CD4-positive, alpha-beta T cell treated with Interferon gamma for 1 hour (primary cell): ENCODE measurements at regions not wholly inside any gene's neighbourhood (a gene's known extent, or its start where the extent isn't known, plus 50 kb on each side); places are given as distances from the start of the nearest gene placed in this dataset.
"Not testable (repeated sequence)": the region's sequence is repeated elsewhere in the genome, so short reads cannot be mapped to it uniquely, and the experiment has no call there.

Source experiments
- DNase-seq: peaks from one replicate; pipeline ENCODE4 v3.0.0-alpha.2; 2020

DNA sequence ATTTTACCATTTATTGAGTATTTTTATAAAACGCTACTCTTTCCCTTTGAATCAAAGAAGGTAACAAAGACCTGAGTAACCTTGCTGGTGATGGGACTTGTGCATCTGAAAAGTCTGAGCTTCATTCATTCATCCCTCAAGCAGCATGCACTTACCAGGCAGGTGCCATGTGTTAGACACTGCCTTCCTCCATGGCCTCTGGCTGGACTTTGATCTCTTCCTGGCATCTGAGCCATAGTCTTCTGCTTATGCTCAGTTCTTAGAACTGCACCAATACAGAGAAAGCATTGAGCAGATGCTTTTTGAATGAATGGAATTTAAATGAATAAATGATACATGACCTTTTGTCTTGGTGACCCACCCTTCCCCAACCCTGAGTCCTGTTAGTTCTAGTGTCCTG lies 251.4 kb upstream of the COPS8 start:
- DNase-seq, result no peak

DNA sequence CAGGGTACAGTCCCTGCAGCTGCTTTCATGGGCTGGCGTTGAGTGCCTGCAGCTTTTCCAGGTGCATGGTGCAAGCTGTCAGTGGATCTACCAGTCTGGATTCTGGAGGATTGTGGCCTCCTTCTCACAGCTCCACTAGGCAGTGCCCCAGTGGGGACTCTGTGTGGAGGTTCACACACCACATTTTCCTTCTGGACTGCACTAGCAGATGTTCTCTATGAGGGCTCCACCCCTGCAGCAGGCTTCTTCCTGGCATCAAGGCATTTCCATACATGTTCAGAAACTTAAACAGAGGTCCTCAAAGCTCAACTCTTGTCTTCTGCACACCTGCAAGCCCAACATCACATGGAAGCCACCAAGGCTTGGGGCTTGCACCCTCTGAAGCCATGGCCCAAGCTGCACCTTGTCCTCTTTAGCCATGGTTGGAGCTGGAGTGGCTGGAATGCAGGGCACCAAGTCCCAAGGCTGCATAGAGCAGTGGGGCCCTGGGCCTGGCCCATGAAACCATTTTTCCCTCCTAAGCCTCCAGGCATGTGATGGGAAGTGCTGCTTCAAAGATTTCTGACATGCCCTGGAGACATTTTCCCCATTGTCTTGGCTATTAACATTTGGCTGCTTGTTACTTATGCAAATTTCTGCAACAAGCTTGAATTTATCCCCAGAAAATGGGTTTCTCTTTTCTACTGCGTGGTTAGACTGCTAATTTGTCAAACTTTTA lies 250.2 kb upstream of the COPS8 start:
- no peak for DNase-seq

DNA sequence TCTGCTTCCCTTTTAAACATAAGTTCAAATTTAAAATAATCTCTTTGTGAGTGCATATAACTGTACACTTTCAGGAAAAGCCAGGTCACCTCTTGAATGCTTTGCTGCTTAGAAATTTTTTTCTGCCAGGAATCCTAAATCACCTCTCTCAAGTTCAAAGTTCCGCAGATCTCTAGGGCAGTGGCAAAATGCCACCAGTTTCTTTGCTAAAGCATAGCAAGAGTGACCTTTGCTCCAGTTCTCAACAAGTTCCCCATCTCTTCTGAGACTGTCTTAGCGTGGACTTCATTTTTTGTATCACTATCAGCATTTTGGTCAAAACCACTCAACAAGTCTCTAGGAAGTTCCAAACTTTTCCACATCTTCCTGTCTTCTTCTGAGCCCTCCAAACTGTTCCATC lies 249.7 kb upstream of the COPS8 start:
- DNase-seq, result not testable (repeated sequence)

DNA sequence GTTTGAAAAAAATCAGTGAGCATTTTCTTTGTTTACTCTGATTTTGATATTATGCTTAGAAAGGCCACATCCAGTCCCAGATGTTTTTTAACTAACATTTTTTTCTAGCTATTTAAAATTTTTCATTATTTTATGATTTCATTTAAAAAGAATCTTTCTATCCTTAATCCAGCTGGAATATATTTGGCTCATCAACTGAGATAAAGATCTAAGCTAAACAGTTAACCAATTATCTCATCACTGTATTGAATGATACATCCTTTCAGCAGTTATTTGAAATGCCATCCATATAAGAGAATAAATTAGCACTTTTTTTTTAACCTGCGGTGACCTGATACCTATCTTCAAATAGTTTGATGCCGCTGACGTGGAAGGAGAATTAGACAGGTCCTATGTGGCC lies 245.5 kb upstream of the COPS8 start:
- no peak for DNase-seq

DNA sequence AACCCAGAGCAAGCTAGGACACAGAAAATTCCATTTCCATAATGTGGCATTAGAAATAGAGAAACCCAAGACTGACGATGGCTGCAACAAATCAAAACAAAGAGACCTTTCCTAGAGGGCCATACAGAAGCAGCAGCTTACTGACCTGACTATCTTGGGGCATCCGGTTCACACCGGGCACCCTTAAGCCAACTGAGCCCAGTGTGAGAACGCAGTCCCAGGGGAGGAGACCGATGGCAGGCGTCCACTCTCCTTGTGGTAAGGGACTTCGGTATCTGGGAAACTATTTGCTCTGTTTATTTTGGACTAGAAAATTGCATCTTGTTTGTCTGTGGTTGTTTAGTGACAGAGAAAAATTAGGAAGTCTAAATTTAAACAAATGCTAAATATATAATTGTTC lies 244.8 kb upstream of the COPS8 start:
- DNase-seq, result no peak

DNA sequence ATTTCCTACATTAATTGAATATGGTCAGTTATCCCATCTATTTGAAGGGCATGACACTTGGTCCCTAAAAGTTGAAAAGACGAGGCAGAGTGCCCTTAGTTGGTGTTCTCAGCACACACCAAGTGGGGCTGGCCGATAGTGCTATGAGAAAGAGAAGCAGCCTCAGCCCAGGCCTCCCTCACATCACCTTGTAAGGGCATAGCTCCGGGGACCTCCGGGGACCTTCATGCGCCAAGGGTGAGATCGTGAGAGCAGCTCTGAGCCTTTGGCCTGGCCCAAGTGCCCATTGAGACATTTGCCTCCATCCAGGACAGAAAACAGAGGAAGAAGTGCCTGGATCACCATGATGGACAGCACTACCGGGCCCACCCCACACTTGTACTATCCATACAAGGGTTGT lies 244.3 kb upstream of the COPS8 start:
- no peak for DNase-seq

DNA sequence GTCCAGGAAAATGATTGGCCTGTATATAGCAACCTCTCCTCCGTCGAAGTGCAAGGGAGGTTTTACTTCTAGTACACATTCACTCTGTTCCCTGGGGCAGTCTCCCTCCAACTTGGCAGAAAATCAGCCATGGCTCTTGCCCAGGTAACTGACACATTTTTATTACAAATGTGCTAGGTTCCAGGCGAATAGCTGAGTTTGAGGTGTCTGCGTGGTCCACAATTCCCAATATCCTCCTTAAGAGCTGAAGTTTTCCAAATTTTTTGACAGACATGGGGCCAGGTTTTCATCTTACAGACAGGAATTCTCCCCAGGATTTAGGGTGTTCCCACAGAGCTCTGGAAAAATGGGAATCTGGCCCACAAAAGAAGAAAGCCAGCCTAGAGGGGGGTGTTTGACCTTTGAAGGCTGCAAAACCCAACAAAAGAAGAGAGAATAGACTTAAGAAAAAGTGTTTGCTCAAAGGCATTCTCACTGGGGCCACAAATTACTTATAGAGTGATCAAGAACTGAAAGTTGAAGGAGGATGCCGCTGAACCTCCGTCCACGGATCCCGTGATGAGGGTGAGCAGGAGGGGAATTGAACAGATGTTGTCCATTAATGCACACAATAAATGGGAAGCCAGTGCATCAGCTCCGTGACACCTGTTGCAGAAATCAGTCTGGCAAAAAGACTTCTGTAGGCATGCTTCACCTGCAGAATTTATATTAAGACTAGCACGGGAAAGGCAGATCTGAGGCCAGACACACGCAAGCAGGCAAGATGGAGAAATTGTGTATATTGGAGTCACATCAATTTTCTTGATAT lies 242.3 kb upstream of the COPS8 start:
- no peak for DNase-seq

DNA sequence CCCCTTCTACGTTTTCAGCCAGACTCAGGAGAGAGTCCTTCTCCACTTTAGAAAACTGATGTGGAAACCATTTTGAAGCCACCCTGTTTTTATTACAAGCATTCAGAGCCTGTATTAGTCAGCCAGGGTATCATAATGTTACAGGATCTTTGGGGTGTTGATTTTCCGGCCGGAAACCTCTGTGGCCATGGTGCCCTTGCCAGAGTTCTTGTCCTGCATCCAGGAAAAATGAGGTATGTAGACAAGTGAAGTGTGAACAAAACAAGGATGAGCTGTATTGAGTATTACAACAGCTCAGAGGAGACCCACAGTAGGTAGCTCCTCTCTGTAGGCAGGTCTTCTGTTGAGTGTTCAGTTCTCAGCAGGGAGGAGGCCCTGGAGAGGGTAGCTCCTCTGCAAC lies 241.0 kb upstream of the COPS8 start:
- no peak for DNase-seq

DNA sequence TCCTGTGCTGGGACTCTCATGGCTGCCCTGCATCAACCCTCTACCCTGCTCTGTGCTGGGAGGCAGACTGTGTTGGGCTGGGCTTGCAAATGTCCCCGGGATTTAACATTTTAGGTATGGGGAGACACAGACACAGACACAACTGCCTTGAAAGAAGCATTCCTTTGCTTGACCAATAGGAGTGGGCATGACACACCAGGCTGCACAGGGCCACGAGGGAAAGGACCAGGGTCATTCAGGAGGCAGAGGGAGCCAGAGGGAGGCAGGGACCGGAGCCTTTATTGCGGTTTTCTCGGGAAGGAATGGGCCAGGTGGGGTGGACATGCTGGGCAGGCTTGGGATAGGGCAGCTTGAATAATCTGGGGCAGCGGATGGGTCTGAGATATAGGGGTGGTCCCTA lies 238.7 kb upstream of the COPS8 start:
- DNase-seq, result no peak

DNA sequence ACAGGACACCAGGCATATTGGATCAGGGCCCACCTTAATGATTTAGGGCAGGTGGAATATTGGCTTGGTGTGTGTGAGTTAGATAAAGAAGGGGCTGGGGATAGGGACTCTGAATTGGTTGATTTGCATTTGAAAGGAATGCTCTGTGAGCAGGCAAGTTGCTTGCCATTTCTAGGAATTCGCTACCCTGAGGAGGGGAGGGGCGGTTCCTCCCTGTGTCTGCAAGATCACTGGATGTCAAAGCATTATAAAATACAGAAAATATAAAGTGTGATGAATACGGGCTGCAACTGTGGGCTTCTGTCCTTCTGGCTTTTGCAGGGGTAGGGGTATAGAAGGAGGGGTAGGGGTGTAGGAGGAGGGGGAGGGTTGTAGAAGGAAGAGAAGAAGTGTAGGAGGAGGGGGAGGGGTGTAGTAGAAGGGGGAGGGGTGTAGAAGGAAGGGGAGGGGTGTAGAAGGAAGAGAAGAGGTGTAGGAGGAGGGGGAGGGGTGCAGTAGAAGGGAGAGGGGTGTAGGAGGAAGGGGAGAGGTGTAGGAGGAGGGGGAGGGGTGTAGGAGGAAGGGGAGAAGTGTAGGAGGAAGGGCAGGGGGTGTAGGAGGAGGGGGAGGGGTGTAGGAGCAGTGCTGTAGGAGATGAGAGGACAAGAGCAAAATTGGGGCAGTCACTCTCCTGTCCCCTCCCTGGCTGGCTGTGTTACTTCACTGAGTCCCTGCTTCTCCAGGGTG lies 238.0 kb upstream of the COPS8 start:
- no peak for DNase-seq

DNA sequence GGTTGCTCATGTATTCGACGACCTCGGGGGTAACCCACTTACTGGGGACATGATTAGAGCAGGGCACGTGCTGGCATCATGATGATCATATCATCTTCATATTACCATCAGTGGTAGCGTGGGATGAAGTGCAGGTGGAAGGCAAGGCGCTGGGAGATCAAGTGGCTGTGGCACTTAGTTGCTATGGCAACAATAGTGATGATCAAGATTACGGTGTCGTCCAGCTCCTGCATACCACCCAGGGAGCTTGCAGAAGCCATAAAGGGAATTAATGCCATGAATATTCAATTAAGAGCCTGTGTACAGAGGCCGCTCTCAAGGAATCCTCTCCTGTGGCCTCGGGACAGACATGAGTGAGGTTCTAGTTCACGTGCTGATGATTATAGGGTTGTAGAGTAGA lies 237.2 kb upstream of the COPS8 start:
- no peak for DNase-seq

DNA sequence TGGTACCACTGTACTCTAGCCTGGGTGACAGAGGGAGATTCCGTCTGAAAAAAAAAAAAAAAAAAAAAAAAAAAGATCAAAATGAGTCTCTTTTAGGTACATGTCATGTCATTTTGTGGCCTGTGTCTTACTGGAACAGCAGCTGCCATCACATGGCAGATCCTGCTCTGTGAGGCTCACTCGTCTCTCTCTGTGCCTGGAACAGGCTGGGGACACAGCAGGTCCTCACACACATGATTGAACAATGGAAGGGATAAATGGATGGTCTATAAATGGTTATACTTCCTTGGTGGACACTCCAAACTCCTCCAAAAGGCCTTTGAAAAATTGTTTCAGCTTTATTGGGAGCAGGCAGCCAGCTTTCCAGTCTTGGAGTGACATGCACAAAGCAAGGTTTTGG lies 236.2 kb upstream of the COPS8 start:
- no peak for DNase-seq

DNA sequence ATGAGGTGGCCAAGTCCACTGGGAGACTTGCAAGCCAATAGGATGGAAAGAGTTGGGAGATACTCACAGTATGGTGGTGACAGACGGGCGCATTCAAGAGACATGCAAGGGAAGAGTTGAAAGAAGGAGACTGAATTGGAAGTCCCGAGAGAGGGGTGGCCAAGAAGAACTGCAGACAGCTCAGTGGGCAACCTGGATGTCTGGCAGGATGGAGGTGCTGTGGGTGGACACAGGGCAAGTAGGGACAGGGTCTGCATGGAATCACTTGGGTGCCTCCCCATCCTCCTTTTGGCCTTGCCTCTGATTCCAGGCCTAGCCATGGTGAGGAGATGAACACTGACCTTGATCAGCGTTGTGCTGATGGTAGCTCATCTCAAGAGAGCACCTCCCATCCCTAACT lies 235.7 kb upstream of the COPS8 start:
- DNase-seq, result no peak

DNA sequence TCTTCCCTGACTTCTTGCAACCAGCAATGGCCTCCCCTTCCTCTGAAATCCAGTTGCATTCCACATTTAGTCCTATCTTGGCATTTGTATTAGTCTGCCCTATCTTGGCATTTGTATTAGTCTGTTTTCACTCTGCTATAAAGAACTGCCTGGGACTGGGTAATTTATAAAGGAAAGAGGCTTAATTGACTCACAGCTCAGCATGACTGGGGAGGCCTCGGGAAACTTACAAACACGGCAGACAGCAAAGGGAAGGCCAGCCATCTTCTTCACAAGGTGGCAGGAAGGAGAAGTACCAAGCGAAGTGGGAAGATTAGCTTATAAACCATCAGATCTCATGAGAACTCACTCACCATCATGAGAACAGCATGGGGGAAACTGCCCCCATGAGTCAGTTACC lies 234.5 kb upstream of the COPS8 start:
- DNase-seq, result no peak

DNA sequence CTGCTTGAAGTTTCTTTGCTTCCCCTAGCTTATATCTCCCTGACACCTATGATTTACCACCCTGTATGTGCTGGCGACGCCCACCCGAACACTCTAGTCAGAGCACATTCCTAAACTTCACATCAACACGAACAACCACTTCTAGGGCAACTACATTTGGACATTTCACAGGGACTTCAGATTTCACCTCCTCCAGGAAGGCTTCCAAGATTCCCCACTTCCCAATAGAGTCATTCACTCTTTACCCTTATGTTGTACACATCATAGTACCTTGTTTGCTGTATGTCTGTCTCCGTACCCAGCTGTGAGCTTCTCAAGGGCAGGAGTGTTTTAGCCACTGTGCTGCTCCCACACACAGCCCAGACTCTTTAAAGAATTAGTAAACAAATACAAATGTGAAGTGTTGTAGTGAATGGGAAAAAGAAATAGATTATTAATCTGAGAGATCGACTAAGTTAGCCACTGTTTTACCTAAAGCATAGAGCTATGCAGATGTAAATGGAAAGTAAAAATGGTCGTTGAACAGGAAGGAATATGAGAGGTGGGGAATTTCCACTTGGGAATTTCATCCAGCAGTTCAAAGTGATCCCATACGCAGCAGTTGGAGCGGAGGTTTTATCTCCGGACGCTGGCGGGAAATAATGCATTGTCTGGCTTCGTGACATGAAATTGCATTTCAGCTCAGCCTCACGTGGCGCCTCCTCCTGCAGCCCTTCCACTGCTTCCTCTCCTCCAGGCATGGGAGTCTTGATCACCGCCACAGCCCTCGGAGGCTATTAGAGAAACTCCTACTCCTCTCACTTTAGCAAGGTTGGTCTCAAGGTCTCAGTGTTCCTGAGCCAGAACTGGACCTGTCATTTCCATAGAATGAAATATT lies 233.4 kb upstream of the COPS8 start:
- no peak for DNase-seq

DNA sequence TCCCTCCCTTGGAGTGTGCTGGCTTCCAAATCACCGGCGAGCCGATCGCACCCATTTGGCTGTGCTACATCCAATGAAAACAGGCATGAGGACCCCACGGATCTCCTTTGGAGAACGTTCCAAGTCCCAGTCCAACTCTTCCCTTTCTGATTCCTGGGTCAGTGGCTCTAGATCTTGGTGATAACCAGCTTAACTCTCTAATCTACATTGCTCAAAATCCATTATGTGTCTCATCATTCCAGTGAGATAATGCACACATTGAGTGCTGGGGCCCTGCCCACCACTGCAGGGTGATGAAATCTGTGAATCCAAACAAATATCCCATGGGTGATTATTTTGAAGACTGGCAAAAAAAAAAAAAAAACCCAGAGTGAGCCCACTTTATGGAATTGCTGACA lies 232.7 kb upstream of the COPS8 start:
- DNase-seq, result no peak

DNA sequence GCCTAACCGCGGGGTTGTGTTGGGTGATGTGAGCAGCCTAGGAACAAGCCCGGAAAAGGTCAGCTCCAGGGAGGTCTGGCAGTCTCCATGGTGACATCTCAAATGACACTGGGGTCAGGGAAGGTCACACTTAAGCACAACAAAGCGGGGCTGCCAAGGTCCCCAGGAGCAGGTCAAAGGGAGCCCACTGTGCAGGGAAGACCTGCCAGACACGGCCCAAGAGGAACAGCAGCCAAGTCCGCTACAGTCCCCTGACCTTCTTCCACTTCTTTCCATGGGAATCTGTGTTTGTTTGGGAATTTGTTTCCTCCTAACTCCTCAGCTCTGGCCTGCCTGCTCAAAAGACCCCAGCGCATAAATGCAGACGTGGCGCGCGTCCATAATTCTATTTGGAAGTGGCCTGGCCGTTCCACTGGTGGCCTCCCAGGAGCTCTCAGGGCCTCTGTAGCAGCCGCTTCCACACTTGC lies 232.1 kb upstream of the COPS8 start:
- no peak for DNase-seq

DNA sequence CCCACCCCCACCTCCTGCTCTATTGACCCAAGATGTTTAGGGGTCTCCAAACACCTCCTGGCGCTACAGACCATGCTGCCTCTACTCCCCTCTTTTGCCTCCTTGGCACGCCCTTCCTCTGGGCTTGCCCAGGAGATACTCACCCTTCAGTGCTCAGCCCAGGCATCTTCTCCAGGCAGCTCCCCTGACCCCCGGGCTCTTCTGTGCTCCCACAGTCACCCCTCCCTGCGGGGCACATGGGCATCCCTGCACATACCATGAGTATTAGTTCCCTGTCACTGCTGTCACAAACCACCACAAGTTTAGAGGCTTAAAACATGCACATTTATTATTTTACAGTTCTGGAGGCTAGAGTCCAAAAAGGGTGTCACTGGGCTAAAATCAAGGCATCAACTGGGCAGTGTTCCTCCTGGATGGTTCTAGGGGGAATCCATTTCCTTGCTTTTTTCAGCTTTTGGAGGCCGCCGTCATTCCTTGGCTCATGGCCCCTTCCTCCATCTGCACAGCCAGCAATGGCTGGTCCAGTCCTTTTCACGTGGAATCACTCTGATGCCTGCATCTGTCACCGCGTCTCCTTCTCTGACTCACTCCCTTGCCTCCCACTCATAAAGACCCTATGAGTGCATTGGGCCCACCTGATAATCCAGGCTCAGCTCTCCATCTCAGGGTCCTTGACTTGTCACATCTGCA lies 230.4 kb upstream of the COPS8 start:
- DNase-seq, result no peak

DNA sequence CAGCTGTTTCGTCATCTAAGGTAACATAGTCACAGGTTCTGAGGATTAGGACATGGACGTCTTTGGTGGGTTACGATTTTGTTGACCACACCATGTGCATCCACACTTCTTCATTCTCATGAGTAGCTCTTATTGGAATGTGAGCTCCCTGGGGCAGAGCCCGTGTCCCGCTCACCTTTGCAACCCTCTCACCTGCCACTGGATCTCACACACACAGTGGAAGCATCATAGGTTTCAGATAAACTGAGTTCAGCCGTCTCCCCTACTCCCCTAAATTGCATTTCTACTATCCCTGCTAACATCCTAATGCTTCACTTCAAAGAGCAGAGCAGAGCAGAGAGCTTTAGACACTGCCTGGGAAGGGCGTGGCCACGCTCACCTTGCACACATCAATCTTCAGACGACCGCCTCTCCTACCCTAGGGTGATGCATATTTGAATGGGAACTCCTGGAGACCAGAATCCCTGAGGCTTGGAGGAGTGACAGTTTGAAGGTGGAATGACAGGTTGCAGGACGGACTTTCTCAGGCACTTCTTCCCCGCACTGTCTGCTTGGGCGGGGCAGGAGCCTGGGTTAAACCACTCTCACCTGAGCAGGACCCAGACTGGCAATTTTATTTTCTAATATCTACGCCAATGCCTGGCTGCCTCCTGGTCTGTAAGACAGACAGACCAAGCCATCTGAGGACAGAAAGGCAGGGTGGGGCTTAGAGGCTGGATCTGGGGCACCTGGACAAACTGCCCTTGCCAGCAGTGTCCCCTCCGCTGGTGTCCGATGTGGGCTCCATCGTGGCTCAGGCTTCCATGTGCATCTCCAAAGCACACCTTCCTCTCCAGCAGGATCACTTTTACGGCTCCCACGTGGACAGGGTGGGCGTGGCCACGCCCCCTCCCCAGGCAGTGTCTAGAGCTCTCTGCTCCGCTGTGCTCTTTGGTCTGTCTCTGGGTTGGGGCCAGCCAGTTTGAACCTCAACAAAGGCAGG lies 229.5 kb upstream of the COPS8 start:
- DNase-seq, result no peak

DNA sequence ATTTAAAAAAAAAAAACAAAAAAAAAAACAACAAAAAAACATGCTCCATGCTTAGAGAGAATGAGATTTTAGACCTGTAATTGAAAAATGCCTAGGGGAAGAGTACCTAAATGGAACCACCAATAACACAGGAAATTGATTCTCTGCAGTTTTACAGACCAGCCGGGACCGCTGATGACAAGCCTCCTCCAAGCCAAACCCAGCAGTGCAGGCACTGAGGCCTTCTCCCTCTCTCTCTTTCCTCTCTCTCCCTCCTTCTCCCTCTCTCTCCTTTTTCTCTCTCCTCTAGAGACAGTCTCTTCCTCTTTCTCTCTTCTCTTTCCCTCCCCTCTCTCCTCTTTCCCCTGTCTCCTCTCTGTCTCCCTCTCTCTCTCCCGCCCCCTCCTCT lies 228.8 kb upstream of the COPS8 start:
- DNase-seq, result no peak

DNA sequence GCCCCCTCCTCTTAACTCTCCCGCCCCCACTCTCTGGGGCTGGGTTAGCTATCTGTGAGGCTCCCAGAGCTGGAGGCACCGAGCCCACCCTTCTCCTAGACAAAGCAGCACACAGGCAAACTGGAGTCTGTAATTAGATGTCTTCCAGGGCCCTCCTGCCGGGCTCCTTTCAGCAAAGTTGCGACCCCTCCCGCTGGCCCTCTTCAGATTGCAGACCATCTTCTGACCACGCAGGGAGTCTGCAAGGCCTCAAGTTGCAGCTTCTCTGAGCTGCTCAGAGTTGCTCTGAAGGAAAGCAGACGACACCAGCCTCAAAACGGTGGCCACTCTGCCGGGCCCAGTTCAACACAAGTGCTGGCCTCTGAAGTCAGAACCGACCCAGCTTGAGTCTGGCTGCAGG lies 228.4 kb upstream of the COPS8 start:
- no peak for DNase-seq
